ENCODE measurements at regions not wholly inside any gene's neighbourhood (a gene's known extent, or its start where the extent isn't known, plus 50 kb on each side); places are given as distances from the start of the nearest gene placed in this dataset.

DNA sequence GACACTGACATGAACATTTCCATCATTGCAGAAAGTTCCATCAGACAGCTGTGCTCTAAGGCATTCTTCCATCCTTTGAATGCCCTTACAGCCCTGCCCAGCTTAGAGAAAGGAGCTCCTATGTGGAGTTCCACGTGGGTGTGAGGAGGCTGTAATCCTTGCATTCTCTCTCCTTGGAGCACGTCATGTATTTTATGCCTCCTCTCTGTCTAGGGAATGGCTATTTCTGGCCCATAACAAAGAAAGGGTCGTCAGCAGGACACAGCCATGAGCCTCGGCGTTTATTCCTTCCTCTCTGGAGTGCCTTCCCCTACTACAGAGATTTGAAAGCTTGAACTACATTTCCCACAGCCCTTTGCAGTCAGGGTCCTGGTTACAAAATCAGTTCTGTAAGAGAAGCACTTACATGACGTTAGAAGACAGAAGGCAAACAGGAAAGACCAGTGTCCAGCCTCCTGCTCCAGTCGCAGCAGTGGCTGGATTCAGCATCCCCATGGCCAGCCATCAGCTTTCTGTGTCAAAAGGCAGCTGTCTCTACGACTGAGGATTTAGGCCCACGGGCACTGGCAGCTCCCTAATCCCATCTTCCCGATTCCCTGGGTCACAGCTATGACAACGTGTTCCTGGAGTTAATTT lies 234.9 kb downstream of the TFCP2L1 start:
- CTCF ChIA-PET = no interaction called here
- TF ChIP-seq, protein P1, sequence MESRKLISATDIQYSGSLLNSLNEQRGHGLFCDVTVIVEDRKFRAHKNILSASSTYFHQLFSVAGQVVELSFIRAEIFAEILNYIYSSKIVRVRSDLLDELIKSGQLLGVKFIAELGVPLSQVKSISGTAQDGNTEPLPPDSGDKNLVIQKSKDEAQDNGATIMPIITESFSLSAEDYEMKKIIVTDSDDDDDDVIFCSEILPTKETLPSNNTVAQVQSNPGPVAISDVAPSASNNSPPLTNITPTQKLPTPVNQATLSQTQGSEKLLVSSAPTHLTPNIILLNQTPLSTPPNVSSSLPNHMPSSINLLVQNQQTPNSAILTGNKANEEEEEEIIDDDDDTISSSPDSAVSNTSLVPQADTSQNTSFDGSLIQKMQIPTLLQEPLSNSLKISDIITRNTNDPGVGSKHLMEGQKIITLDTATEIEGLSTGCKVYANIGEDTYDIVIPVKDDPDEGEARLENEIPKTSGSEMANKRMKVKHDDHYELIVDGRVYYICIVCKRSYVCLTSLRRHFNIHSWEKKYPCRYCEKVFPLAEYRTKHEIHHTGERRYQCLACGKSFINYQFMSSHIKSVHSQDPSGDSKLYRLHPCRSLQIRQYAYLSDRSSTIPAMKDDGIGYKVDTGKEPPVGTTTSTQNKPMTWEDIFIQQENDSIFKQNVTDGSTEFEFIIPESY (IDR thresholded peaks at IDR 0.05; ENCODE audit: extremely low read depth, insufficient replicate concordance, low read length) = no peak
- TF ChIP-seq ZFX (IDR thresholded peaks at IDR 0.05) (no peak), ELF1 (IDR thresholded peaks at IDR 0.05; ENCODE audit: borderline replicate concordance, low read depth) (no peak), EGR1 (IDR thresholded peaks at IDR 0.05; ENCODE audit: low read depth) (no peak)
- TF ChIP-seq, protein P2, sequence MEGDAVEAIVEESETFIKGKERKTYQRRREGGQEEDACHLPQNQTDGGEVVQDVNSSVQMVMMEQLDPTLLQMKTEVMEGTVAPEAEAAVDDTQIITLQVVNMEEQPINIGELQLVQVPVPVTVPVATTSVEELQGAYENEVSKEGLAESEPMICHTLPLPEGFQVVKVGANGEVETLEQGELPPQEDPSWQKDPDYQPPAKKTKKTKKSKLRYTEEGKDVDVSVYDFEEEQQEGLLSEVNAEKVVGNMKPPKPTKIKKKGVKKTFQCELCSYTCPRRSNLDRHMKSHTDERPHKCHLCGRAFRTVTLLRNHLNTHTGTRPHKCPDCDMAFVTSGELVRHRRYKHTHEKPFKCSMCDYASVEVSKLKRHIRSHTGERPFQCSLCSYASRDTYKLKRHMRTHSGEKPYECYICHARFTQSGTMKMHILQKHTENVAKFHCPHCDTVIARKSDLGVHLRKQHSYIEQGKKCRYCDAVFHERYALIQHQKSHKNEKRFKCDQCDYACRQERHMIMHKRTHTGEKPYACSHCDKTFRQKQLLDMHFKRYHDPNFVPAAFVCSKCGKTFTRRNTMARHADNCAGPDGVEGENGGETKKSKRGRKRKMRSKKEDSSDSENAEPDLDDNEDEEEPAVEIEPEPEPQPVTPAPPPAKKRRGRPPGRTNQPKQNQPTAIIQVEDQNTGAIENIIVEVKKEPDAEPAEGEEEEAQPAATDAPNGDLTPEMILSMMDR (IDR thresholded peaks at IDR 0.05 in 2 of 3, conservative IDR thresholded peaks at IDR 0.05 in 1 of 3; ENCODE audit: borderline replicate concordance in 1 of 3, insufficient read depth in 1 of 3, low read depth in 2 of 3, low read length in 2 of 3) = no peak
- TF ChIP-seq, protein P3, sequence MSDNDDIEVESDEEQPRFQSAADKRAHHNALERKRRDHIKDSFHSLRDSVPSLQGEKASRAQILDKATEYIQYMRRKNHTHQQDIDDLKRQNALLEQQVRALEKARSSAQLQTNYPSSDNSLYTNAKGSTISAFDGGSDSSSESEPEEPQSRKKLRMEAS (IDR thresholded peaks at IDR 0.05) = no peak
- no peak for DNase-seq (ENCODE audit: low read depth, low spot score)

More for the DNA sequence above, 234.9 kb downstream of the TFCP2L1 start:
- Histone ChIP-seq H3K9me3 (ENCODE audit: control insufficient read depth in 1 of 2, insufficient read depth in 1 of 2, low read depth in 1 of 2, low read length in 2 of 2) (peaks cover 0 to 6% of the 10 kb centered on the region in 2 experiments; a peak in 1 of 4 replicates), H3K36me3 (ENCODE audit: control insufficient read depth in 1 of 2, insufficient read depth in 2 of 2, low read length in 2 of 2) (no peaks in the 10 kb centered on the region), H3K4me1 (ENCODE audit: control insufficient read depth in 1 of 2, insufficient read depth in 2 of 2, low read length in 2 of 2) (no peaks in the 10 kb centered on the region; a peak in 1 of 4 replicates), H4K20me1 (ENCODE audit: insufficient read depth) (no peaks in the 10 kb centered on the region), H2AFZ (ENCODE audit: low read depth, low read length, poor library complexity, severe bottlenecking) (no peak overlapping the region), H3K4me3 (replicated peaks in 1 of 2; ENCODE audit: low read depth in 1 of 2, low read length in 2 of 2) (no peak overlapping the region), H3K27ac (ENCODE audit: low read depth, low read length) (no peak overlapping the region), H3K9me2 (ENCODE audit: insufficient read depth) (no peaks in the 10 kb centered on the region), H3K79me2 (ENCODE audit: insufficient read depth, low read length) (no peaks in the 10 kb centered on the region), H3K27me3 (ENCODE audit: insufficient read depth, low read length) (no peaks in the 10 kb centered on the region), H3K4me2 (ENCODE audit: low read length) (no peak overlapping the region), H3K9ac (ENCODE audit: low read length) (no peak overlapping the region)
- ChIA-PET RAD21 (ENCODE audit: low non-redundant PET in 1 of 2, low total read pairs in 2 of 2, uncharacterized antibody in 2 of 2, unreplicated experiment in 2 of 2) (no interaction called here), POLR2A (interaction anchor here (1.5 kb wide), 1 partner anchor 25 kb away, joined by 3 read pairs; no protein-coding TSS in a partner anchor)
- intact Hi-C loops (cut with micrococcal nuclease) = no loop called here
- no peak for ATAC-seq
- no TSS peak for BruUV-seq (replicated peaks)
